GM21528 (cell line): ENCODE measurements at regions not wholly inside any gene's neighbourhood (a gene's known extent, or its start where the extent isn't known, plus 50 kb on each side); places are given as distances from the start of the nearest gene placed in this dataset.
"Not testable (repeated sequence)": the region's sequence is repeated elsewhere in the genome, so short reads cannot be mapped to it uniquely, and the experiment has no call there.

Experiments
- ATAC-seq: cut with Tn5 transposase; IDR thresholded peaks from one replicate; pipeline ENCODE4 v1.9.1; 2021; ENCODE audit warnings: mild to moderate bottlenecking, moderate library complexity; ENCODE audit not compliant: unreplicated experiment, low FRiP score

- no peak for ATAC-seq
Measured at GRCh38 chr4:189861101-189861500, 79.6 kb upstream of the FRG1 start.

DNA sequence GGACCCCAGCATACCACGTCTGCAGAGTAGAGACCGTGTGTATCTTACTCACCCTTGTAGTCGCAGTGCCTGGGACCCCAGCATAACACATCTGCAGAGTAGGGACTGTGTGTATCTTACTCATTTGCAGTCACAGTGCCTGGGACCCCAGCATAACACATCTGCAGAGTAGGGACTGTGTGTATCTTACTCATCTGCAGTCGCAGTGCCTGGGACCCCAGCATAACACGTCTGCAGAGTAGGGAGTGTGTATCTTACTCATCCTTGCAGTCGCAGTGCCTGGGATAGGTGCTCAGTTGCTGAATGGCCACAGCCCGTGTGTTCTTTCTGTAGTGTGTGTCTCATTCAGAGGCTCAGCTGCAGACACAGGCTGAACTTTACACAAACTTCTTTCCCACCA, 71.4 kb upstream of the FRG1 start:
- no peak for ATAC-seq

GRCh38 chr4:189870511-189871234, 70.0 kb upstream of the FRG1 start:
- no peak for ATAC-seq

GRCh38 chr4:189874591-189874990, 66.1 kb upstream of the FRG1 start:
- ATAC-seq = no peak

DNA sequence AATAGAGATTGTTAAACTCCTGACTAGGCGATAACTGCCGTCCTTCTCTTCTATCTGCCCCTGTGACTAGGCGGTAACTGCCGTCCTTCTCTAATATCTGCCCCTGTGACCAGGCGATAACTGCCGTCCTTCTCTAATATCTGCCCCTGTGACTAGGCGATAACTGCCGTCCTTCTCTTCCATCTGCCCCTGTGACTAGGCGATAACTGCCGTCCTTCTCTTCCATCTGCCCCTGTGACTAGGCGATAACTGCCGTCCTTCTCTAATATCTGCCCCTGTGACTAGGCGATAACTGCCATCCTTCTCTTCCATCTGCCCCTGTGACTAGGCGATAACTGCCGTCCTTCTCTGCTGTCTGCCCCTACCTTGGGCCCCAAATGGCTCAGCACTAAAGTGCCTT, 59.5 kb upstream of the FRG1 start:
- not testable (repeated sequence) for ATAC-seq

DNA sequence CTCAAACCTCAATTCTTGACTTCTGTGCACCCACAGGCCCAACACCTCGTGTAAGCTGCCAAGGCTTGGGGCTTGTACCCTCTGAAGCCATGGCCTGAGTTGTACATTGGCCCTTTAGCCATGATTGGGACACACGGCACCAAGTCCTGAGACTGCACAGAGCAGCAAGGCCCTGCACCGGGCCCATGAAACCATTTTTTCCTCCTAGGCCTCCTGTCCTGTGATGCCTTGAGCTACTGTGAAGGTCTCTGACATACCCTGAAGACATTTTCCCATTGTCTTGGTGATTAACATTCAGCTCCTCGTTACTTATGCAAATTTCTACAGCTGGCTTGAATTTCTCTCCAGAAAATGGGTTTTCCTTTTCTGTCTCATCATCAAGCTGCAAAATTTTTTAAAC, 52.3 kb upstream of the FRG1 start:
- ATAC-seq = not testable (repeated sequence)
